Astrocyte (in vitro differentiated cells and primary cell): ENCODE measurements at regions not wholly inside any gene's neighbourhood (a gene's known extent, or its start where the extent isn't known, plus 50 kb on each side); places are given as distances from the start of the nearest gene placed in this dataset.

Experiments used
- DNase-seq: peaks from one replicate; pipeline ENCODE4 v3.0.0-alpha.2; 2010; ENCODE audit warnings: low read depth
- FAIRE-seq: peaks from 2 replicates; lab custom pipeline; 2011; peaks lifted over from hg19 to GRCh38; lab: Jason Lieb, UNC
- H2AFZ ChIP-seq: 2 replicates; pipeline ENCODE4 v1.6.0; 2012; ENCODE audit warnings: low read depth, low read length, inconsistent platforms
- H3K27ac ChIP-seq: 2 replicates; pipeline ENCODE4 v1.5.1; 2011; ENCODE audit warnings: low read depth, low read length, inconsistent platforms
- H3K27me3 ChIP-seq: 2 replicates; pipeline ENCODE4 v1.6.0; 2011; ENCODE audit warnings: low read length, inconsistent platforms; ENCODE audit not compliant: insufficient read depth
- H3K36me3 ChIP-seq: 2 replicates; pipeline ENCODE4 v1.5.1; 2011; ENCODE audit warnings: low read length, inconsistent platforms; ENCODE audit not compliant: insufficient read depth
- H3K4me1 ChIP-seq: 2 replicates; pipeline ENCODE4 v1.5.1; 2011; ENCODE audit warnings: low read length, inconsistent platforms; ENCODE audit not compliant: insufficient read depth
- H3K4me2 ChIP-seq: 2 replicates; pipeline ENCODE4 v1.6.0; 2012; ENCODE audit warnings: low read length, inconsistent platforms
- H3K4me3 ChIP-seq: 2 replicates; pipeline ENCODE4 v1.5.1; 2011; ENCODE audit warnings: low read depth, mild to moderate bottlenecking, low read length, inconsistent platforms; ENCODE audit not compliant: insufficient read depth
- H3K79me2 ChIP-seq: 2 replicates; pipeline ENCODE4 v1.6.0; 2012; ENCODE audit warnings: mild to moderate bottlenecking, low read length, inconsistent platforms; ENCODE audit not compliant: insufficient read depth
- H3K9ac ChIP-seq: 2 replicates; pipeline ENCODE4 v1.6.0; 2012; ENCODE audit warnings: mild to moderate bottlenecking, low read length, inconsistent platforms
- H3K9me3 ChIP-seq: 2 replicates; pipeline ENCODE4 v1.5.1; 2012; ENCODE audit warnings: low read depth, mild to moderate bottlenecking, low read length, inconsistent platforms; ENCODE audit not compliant: insufficient read depth
- H4K20me1 ChIP-seq: 2 replicates; pipeline ENCODE4 v1.6.0; 2012; ENCODE audit warnings: low read length, inconsistent platforms; ENCODE audit not compliant: insufficient read depth
- H3K27ac Mint-ChIP-seq: one replicate; pipeline ENCODE4 v1.8.0; 2021; ENCODE audit warnings: mild to moderate bottlenecking, mixed read lengths; ENCODE audit not compliant: unreplicated experiment
- H3K27me3 Mint-ChIP-seq: one replicate; pipeline ENCODE4 v1.8.0; 2021; ENCODE audit warnings: low read depth, mixed read lengths; ENCODE audit not compliant: unreplicated experiment
- H3K36me3 Mint-ChIP-seq: one replicate; pipeline ENCODE4 v1.8.0; 2021; ENCODE audit warnings: low read depth, mixed read lengths; ENCODE audit not compliant: unreplicated experiment
- H3K4me1 Mint-ChIP-seq: one replicate; pipeline ENCODE4 v1.8.0; 2021; ENCODE audit warnings: low read depth, mixed read lengths; ENCODE audit not compliant: unreplicated experiment
- H3K4me3 Mint-ChIP-seq: one replicate; pipeline ENCODE4 v1.8.0; 2021; ENCODE audit warnings: mild to moderate bottlenecking, moderate library complexity, mixed read lengths; ENCODE audit not compliant: unreplicated experiment
- H3K9me3 Mint-ChIP-seq: one replicate; pipeline ENCODE4 v1.8.0; 2021; ENCODE audit warnings: mild to moderate bottlenecking, mixed read lengths; ENCODE audit not compliant: unreplicated experiment
- CTCF ChIP-seq: IDR thresholded peaks from 2 replicates; pipeline ENCODE4 v1.5.1; 2011; ENCODE audit warnings: low read depth, mild to moderate bottlenecking, inconsistent platforms, low read length, moderate library complexity; ENCODE audit not compliant: insufficient read depth
- EZH2 ChIP-seq: IDR thresholded peaks from 2 replicates; pipeline ENCODE4 v1.6.1; 2012; ENCODE audit warnings: mild to moderate bottlenecking, low read length, inconsistent platforms; ENCODE audit not compliant: insufficient read depth

GRCh38 chr10:3639546-3639945 lies 145.5 kb downstream of the KLF6 start:
- no peak overlapping the region for H3K27ac ChIP-seq
- no peak overlapping the region for H3K4me3 Mint-ChIP-seq

GRCh38 chr10:3636356-3637181 lies 148.4 kb downstream of the KLF6 start:
- no peaks in the 10 kb centered on the region for H3K27me3 ChIP-seq
- Mint-ChIP-seq H3K9me3 (no peaks in the 10 kb centered on the region), H3K27me3 (no peaks in the 10 kb centered on the region), H3K4me3 (no peak overlapping the region), H3K4me1 (peaks cover 17% of the 10 kb centered on the region), H3K36me3 (no peaks in the 10 kb centered on the region), H3K27ac (no peak overlapping the region)
- no peaks in the 10 kb centered on the region for H3K4me1 ChIP-seq
- no peaks in the 10 kb centered on the region for H3K79me2 ChIP-seq
- H4K20me1 ChIP-seq = no peaks in the 10 kb centered on the region
- no peak overlapping the region for H3K4me2 ChIP-seq
- no peak for FAIRE-seq
- no peak for TF ChIP-seq CTCF
- TF ChIP-seq EZH2 = no peak
- H3K27ac ChIP-seq = no peak overlapping the region
- no peak overlapping the region for H2AFZ ChIP-seq
- no peaks in the 10 kb centered on the region for H3K36me3 ChIP-seq
- no peak overlapping the region for H3K9ac ChIP-seq
- H3K9me3 ChIP-seq = no peaks in the 10 kb centered on the region
- no peak overlapping the region for H3K4me3 ChIP-seq
- DNase-seq = peak; percentile 79

More at GRCh38 chr10:3639546-3639945, 145.5 kb downstream of the KLF6 start:
- no peaks in the 10 kb centered on the region for H3K4me1 ChIP-seq
- no peak overlapping the region for H3K27ac Mint-ChIP-seq
- no peaks in the 10 kb centered on the region for H3K79me2 ChIP-seq
- no peak overlapping the region for H3K9ac ChIP-seq
- DNase-seq (no peak), FAIRE-seq (no peak)
- peaks cover 3% of the 10 kb centered on the region for H3K9me3 Mint-ChIP-seq
- H3K4me1 Mint-ChIP-seq = peaks cover 10% of the 10 kb centered on the region
- H3K36me3 ChIP-seq = no peaks in the 10 kb centered on the region
- no peak overlapping the region for H2AFZ ChIP-seq
- no peaks in the 10 kb centered on the region for H3K9me3 ChIP-seq
- H4K20me1 ChIP-seq = no peaks in the 10 kb centered on the region
- H3K4me3 ChIP-seq = no peak overlapping the region
- H3K27me3 ChIP-seq = no peaks in the 10 kb centered on the region
- no peak overlapping the region for H3K4me2 ChIP-seq
- TF ChIP-seq CTCF = no peak
- no peak for TF ChIP-seq EZH2
- no peaks in the 10 kb centered on the region for H3K36me3 Mint-ChIP-seq
- H3K27me3 Mint-ChIP-seq = no peaks in the 10 kb centered on the region

- H3K9ac ChIP-seq = no peak overlapping the region
- H3K27me3 ChIP-seq = no peaks in the 10 kb centered on the region
- no peak overlapping the region for H2AFZ ChIP-seq
- H3K36me3 Mint-ChIP-seq = peaks cover 5% of the 10 kb centered on the region
- H3K27me3 Mint-ChIP-seq = no peaks in the 10 kb centered on the region
- FAIRE-seq (no peak), DNase-seq (no peak)
- H3K4me1 ChIP-seq = no peaks in the 10 kb centered on the region
- H3K79me2 ChIP-seq = no peaks in the 10 kb centered on the region
- peaks cover 22% of the 10 kb centered on the region for H3K4me1 Mint-ChIP-seq
- no peak overlapping the region for H3K4me3 Mint-ChIP-seq
- no peaks in the 10 kb centered on the region for H3K9me3 Mint-ChIP-seq
- no peak overlapping the region for H3K27ac ChIP-seq
- no peak overlapping the region for H3K4me3 ChIP-seq
- H4K20me1 ChIP-seq = no peaks in the 10 kb centered on the region
- no peaks in the 10 kb centered on the region for H3K36me3 ChIP-seq
- no peak overlapping the region for H3K27ac Mint-ChIP-seq
- TF ChIP-seq EZH2 = no peak
- no peak for TF ChIP-seq CTCF
- H3K9me3 ChIP-seq = no peaks in the 10 kb centered on the region
- H3K4me2 ChIP-seq = no peak overlapping the region
These were observed 149.3 kb downstream of the KLF6 start for GRCh38 chr10:3635697-3636096.
